ENCODE measurements at regions not wholly inside any gene's neighbourhood (a gene's known extent, or its start where the extent isn't known, plus 50 kb on each side); places are given as distances from the start of the nearest gene placed in this dataset.
A peak's percentile ranks its signal among the peaks of the same experiment; 100 is the strongest.

DNA sequence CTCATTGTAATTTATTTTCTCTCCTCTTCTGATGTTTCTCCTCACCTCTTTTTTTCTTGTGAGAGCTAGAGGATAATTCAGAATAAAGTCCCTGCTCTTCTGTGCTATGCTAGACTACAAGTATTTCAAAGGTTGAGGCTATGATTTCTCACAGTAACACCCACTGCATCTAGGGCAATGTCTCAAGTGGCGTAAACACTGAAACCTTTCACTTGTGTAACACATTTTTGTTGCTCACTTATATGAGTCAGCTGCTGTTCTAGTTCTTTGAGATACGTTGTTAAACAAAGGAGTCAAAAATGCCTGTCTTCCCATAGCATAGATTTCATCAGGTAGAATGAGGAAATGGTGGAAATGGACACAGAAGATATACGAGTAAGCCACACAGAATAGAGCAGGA is 305.1 kb upstream of the PITRM1 start:
- no peak for DNase-seq (ENCODE audit: low read depth, low spot score)
- H3K4me3 ChIP-seq (ENCODE audit: low read depth, low read length) = no peak overlapping the region
- TF ChIP-seq, protein P1, sequence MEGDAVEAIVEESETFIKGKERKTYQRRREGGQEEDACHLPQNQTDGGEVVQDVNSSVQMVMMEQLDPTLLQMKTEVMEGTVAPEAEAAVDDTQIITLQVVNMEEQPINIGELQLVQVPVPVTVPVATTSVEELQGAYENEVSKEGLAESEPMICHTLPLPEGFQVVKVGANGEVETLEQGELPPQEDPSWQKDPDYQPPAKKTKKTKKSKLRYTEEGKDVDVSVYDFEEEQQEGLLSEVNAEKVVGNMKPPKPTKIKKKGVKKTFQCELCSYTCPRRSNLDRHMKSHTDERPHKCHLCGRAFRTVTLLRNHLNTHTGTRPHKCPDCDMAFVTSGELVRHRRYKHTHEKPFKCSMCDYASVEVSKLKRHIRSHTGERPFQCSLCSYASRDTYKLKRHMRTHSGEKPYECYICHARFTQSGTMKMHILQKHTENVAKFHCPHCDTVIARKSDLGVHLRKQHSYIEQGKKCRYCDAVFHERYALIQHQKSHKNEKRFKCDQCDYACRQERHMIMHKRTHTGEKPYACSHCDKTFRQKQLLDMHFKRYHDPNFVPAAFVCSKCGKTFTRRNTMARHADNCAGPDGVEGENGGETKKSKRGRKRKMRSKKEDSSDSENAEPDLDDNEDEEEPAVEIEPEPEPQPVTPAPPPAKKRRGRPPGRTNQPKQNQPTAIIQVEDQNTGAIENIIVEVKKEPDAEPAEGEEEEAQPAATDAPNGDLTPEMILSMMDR (IDR thresholded peaks at IDR 0.05; ENCODE audit: insufficient read depth, low read length, missing control alignments) = no peak
- ChIA-PET POLR2A (no interaction called here), CTCF (no interaction called here)

DNA sequence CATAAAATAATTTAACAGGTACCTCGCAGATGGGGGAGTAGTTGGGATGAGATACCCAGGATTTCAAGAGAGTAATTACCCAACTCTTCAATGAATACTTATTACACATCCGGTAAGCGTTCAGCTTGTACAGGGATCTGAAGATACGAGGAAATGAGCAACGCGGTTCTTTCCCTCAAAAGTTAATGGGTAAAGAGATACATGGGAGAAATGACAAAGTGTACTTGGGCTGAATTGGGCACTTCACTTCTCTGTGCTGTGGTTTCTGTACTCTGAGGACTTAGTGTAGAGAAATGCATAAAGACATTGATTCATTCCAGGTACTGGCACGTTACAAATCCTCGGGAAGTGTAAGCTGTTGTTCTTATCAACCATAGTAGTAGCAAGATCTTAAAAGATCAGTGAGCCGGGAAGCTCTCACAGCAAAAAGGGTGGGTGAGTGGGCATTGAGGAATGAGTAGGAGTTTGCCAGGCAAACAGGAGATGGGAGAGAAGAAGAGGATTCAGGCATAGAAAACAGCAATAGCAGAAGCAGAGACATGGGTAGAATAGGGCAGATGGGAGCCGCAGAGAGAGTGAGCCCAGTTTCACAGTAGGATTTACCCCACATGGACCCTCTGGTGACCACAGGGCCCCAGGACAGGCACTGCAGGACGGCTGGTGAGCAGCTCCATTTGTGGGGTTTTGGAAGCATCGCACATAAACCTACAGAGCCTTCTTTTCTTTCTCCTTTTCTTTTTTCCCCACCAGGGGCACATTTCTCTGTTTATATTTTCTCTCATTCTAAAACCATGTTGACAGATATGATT is 304.3 kb upstream of the PITRM1 start:
- no peak for DNase-seq (ENCODE audit: low read depth, low spot score)
- ChIA-PET POLR2A (interaction anchor here (1.3 kb wide), 1 partner anchor 308 kb away, joined by 4 read pairs; the partner anchor contains the start of gene KLF6), CTCF (interaction anchor here (0.8 kb wide), 1 partner anchor 279 kb away, joined by 3 read pairs; no protein-coding TSS in a partner anchor)
- TF ChIP-seq, protein P1 (IDR thresholded peaks at IDR 0.05; ENCODE audit: insufficient read depth, low read length, missing control alignments) = no peak
- no peak overlapping the region for H3K4me3 ChIP-seq (ENCODE audit: low read depth, low read length)

DNA sequence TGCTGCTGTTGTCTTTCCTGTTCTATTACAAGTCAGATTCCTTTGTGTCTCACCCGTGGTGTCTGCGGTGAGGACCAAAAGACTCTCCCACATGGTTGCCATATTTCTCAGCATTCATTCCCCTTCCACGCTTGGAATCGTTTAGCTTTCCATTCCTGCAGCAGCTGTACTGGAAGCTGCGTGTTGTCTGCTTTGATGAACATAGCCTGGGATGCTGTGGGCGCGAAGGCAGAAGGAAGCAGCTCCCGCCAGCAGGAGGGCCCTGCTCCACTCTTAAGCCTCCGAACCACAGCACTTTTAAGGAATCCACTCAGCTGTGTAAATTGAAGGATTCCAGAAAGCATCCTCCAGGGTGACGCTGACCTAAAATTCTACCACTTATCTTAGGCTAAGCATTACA is 303.6 kb upstream of the PITRM1 start:
- no peak overlapping the region for H3K4me3 ChIP-seq (ENCODE audit: low read depth, low read length)
- DNase-seq (ENCODE audit: low read depth, low spot score) = no peak
- ChIA-PET POLR2A (interaction anchor here (1.3 kb wide), 1 partner anchor 309 kb away, joined by 4 read pairs; the partner anchor contains the start of gene KLF6), CTCF (interaction anchor here (0.8 kb wide), 1 partner anchor 279 kb away, joined by 3 read pairs; no protein-coding TSS in a partner anchor)
- TF ChIP-seq, protein P1 (IDR thresholded peaks at IDR 0.05; ENCODE audit: insufficient read depth, low read length, missing control alignments) = peak; percentile 56

DNA sequence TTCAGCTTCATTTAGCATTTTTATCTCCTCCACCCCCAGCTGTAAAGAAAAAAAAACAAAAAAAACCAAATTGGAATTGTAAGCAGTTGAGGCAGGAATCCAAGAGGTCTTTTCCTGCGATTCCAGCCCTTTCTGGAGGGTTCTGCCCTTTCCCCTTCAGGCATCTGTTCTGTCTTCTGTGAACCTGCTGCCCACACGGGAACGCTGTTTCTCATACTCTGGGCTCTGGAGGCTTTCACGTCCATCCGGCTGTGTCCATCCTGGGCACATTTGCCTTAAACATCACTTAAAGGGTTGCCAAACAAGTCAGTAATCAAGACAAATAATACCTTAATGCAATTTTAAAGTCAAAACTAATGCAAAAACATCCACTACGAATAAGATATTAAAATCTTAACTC is 302.8 kb upstream of the PITRM1 start:
- no peak overlapping the region for H3K4me3 ChIP-seq (ENCODE audit: low read depth, low read length)
- TF ChIP-seq, protein P1 (IDR thresholded peaks at IDR 0.05; ENCODE audit: insufficient read depth, low read length, missing control alignments) = no peak
- no peak for DNase-seq (ENCODE audit: low read depth, low spot score)
- ChIA-PET CTCF (no interaction called here), POLR2A (no interaction called here)

DNA sequence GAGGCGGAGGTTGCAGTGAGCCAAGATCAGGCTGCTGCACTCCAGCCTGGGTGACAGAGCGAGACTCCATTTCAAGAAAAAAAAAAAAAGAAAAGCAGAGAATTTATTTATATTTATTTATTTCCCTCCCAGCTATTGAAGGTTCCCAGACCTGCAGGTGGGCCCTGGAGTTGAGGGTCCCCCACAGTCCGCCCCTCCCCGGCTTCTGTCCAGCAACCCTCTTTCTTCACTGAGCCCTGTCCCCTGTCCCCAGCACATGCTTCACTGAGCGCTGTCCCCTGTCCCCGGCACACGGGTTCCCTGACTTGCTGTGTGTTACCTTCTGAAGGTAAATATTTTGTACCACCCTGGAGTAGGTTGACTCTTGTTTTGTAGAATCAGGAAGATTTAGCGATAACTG is 301.7 kb upstream of the PITRM1 start:
- H3K4me3 ChIP-seq (ENCODE audit: low read depth, low read length) = no peak overlapping the region
- POLR2A ChIA-PET = no interaction called here
- TF ChIP-seq, protein P1 (IDR thresholded peaks at IDR 0.05; ENCODE audit: insufficient read depth, low read length, missing control alignments) = no peak
- CTCF ChIA-PET = no interaction called here
- DNase-seq (ENCODE audit: low read depth, low spot score) = no peak

DNA sequence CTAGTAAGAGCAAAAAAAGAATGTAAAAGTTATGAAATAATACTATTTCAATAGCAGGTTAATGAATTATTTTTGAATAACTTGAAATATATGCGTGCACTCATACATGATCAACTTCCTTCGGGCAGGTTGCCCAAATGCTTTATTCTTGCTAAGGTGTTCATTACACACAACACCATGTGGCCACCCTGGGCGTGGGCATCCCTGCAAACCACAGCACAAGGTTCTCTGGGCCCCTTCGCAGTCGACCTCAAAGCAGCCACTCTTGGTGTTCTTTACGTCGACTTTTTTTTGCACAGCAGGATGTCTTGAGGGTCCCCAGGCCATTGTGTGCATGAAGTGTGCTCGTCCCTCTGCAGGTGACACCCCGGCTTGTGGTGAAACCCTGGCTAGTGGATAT is 300.7 kb upstream of the PITRM1 start:
- ChIA-PET CTCF (interaction anchor here (1.3 kb wide), 1 partner anchor 280 kb away, joined by 3 read pairs; no protein-coding TSS in a partner anchor), POLR2A (interaction anchor here (1.1 kb wide), 1 partner anchor 301 kb away, joined by 3 read pairs; no protein-coding TSS in a partner anchor)
- no peak for DNase-seq (ENCODE audit: low read depth, low spot score)
- TF ChIP-seq, protein P1 (IDR thresholded peaks at IDR 0.05; ENCODE audit: insufficient read depth, low read length, missing control alignments) = no peak
- no peak overlapping the region for H3K4me3 ChIP-seq (ENCODE audit: low read depth, low read length)

All from AG04449 (cell line).